ENCODE measurements at regions not wholly inside any gene's neighbourhood (a gene's known extent, or its start where the extent isn't known, plus 50 kb on each side); places are given as distances from the start of the nearest gene placed in this dataset.
"Not testable (repeated sequence)": the region's sequence is repeated elsewhere in the genome, so short reads cannot be mapped to it uniquely, and the experiment has no call there.

DNA sequence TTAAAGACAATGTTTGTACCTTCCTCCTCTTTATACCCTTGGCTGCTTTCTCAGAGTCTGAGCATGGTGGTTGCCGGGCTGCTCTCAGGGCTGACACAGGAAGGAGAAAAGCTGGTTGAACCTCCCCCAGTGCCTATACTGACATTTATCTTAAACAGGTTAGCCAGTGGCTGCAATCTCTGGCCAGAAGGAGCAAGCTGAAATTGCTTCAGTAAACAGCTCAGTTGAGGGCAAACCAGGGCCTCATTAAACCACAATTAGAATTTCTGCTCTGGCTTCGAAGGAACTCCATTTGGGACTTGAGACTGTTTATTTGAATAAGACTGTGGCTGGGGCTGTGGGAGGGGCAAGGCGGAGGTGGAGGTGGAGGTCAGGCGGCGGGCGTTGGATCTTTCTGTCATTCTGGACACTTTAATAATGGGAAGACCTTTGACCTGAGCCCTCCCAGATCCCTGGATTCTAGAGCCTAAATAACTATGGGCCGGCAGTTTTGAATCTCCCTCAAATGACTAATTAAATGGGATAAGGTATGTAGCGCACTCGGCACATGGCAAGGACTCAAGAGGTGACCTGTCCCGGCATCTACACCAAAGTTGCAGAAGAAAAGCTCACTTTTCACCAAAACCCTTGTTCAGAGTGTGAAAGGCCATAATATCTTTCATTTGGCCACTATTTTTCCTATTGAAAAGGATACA, 120.6 kb upstream of the MYCN start:
- in situ Hi-C loops (cut with HindIII; ENCODE audit: low pct_ligation_motif_present, low pct_unique_long_range_greater_than_20kb, low sequenced_read_pairs) = no loop called here
- no peak for DNase-seq

DNA sequence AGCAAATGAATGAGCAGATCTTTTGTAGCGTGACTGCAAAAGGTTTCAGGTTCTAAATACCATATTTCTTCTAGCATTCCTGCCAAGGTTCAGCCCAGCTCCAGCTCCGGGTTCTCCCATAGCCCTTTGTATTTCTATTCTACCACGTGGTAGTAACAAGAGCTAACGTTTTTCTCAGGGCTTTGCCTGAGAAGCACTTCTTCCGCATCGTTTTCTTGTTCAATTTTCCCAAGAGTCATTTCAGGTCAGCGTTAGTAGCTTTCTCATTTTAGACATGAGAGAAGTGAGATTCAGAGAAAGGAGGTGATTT, 120.1 kb upstream of the MYCN start:
- in situ Hi-C loops (cut with HindIII; ENCODE audit: low pct_ligation_motif_present, low pct_unique_long_range_greater_than_20kb, low sequenced_read_pairs) = no loop called here
- no peak for DNase-seq

GRCh38 chr2:15820927-15821326, 119.4 kb upstream of the MYCN start:
- in situ Hi-C loops (cut with HindIII; ENCODE audit: low pct_ligation_motif_present, low pct_unique_long_range_greater_than_20kb, low sequenced_read_pairs) = no loop called here
- DNase-seq = no peak

GRCh38 chr2:15822151-15823044, 118.0 kb upstream of the MYCN start:
- no peak for DNase-seq
- in situ Hi-C loops (cut with HindIII; ENCODE audit: low pct_ligation_motif_present, low pct_unique_long_range_greater_than_20kb, low sequenced_read_pairs) = no loop called here

DNA sequence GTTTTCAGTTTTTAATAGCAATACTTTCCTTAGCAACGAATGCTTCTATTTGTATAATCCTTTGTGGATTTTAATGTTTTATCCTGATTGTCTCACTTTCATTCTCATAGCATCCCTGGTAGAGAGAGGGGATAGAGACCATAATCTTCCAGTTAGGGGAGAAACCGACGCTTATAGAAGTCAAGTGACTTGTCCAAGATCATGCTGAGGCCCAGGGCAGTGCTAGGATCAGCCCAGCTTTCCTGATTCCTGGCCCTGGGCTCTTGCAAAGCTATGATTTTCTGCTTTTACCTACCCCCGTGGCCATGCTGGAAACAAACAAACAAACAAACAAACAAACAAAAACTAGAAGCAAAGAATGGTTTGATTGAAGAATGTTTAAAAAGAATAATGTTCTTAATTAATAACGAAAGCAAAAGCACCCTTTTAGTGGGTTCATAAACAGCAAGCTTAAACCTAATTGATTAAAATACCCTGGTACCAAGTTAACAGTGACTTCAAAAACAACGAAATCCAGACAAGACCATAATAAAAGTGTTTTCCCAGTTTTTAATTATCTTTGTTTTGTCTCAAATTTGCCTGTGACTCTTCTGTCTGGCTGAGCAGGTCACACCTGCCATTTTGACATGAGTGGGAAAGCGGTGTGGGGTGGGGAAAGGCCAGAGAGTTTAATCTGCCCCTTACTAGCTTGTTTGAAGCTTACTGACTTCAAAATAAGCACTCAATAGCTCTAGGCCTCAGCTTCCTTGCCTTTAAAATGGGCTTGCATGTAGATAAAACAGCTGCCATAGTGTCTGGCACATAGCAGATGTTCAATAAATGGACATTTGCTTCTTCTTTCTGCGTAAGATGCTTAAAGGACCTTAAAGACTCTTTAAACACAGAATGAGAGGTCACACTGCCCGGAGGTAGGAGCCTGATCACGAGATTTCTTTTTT, 116.6 kb upstream of the MYCN start:
- no peak for DNase-seq
- in situ Hi-C loops (cut with HindIII; ENCODE audit: low pct_ligation_motif_present, low pct_unique_long_range_greater_than_20kb, low sequenced_read_pairs) = no loop called here

DNA sequence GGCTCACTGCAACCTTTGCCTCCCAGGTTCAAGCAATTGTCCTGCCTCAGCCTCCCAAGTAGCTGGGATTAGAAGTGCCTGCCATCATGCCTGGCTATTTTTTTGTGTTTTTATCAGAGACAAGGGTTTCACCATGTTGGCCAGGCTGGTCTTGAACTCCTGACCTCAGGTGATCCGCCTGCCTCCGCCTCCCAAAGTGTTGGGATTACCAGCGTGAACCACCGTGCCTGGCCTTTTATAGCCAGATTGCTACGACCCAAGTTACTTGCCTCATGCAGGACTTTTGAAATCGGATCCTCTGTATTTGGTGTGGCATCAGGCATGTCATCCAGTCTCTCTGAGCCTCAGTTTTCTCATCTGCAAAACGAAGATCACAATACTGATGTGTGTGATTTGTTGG, 115.9 kb upstream of the MYCN start:
- DNase-seq; in situ Hi-C loops (cut with HindIII; ENCODE audit: low pct_ligation_motif_present, low pct_unique_long_range_greater_than_20kb, low sequenced_read_pairs): not testable (repeated sequence)

DNA sequence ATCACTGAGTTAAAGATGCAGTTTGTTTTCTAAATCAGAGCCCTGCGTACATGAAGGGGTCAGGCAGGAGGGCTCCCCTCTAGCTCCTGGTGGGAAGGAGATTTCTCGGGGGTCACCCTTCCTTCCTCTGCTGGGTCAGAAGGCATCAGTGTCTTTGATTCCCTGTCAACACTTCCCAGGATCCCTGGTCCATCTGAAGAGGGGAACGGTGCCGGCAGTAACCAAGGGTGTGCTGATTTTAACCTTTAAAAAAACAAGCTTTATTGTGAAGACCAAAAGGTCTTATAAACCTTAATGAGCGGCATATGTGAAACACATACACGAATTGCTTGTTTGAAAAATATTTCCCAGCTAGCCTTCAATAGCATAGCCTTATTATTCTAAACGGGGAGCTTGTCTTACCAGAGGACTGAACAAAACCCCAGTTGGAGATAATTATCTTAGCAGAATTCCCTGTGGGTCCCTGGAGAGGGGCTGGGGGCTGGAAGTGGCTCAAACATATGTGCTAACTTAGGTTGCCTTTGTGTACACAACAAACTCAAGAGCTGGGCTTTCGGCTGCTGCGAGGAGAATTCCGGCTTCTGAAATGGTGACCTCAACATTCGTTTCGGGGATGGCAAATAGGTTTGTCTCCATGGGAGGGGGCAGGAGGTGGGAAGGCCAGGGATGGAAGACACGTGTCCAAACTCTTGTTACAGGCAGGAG, 114.9 kb upstream of the MYCN start:
- DNase-seq = no peak
- in situ Hi-C loops (cut with HindIII; ENCODE audit: low pct_ligation_motif_present, low pct_unique_long_range_greater_than_20kb, low sequenced_read_pairs) = no loop called here

DNA sequence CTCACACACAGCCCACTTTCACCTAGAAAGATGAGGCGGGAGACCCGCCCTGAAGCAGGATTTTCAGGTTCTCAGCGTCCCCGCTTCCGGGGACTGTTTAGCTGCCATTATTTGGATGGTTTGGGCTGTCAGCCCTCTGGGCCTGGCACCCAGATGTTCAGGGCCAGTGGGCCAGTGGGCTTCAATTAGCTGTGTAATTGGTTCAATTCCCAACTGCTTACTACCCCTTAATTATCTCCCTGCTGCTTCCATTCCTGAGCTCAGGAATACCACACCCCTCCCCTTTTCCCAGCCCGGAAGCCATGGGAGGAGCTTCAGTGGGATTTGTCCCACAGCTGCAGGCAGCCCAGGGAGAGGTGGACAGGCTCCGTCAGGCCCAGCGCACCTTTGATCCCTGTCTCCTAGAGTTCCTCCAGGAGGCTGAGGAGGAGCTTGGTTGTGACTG, 114.1 kb upstream of the MYCN start:
- in situ Hi-C loops (cut with HindIII; ENCODE audit: low pct_ligation_motif_present, low pct_unique_long_range_greater_than_20kb, low sequenced_read_pairs) = no loop called here
- DNase-seq = no peak

- in situ Hi-C loops (cut with HindIII; ENCODE audit: low pct_ligation_motif_present, low pct_unique_long_range_greater_than_20kb, low sequenced_read_pairs) = no loop called here
- no peak for DNase-seq
Measured at GRCh38 chr2:15827001-15827400, 113.3 kb upstream of the MYCN start.

DNA sequence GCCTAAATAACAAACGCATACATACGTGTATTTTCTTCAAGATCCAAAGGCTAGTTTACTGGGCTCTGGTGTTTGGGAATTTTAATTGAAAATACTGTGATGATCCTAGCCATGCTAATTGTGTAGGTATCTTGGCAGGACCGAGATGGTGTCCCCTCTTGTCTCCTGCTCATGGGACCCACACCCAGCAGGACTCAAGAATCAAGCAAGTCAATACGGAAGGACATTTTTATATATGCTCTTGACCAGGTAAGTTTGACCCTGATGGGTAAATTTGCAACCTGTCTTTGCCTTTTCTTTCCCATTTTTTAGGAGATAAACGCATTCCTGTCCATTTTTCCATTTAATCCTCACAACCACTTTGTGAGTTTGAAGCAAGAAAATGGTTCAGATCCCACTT, 111.8 kb upstream of the MYCN start:
- in situ Hi-C loops (cut with HindIII; ENCODE audit: low pct_ligation_motif_present, low pct_unique_long_range_greater_than_20kb, low sequenced_read_pairs) = no loop called here
- no peak for DNase-seq

- DNase-seq = no peak
- in situ Hi-C loops (cut with HindIII; ENCODE audit: low pct_ligation_motif_present, low pct_unique_long_range_greater_than_20kb, low sequenced_read_pairs) = no loop called here
Measured at GRCh38 chr2:15829091-15829801, 111.1 kb upstream of the MYCN start.

DNA sequence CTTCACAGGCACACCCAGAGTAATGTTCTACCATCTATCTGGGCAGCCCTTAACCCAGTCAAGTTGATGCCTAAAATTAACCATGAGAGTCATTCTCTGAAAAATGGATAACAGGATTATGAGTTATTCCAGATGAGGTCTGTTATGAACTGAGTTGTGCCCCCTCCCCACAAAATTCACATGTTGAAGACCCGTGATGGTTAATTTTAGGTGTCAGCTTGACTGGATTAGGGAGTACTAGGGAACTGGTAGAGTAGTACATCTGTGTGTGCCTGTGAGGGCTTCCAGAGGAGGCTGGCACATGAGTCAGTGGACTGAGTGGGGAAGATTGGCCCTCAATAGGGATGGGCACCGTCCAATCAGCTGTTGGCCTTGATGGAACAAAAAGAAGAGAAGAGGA, 110.4 kb upstream of the MYCN start:
- in situ Hi-C loops (cut with HindIII; ENCODE audit: low pct_ligation_motif_present, low pct_unique_long_range_greater_than_20kb, low sequenced_read_pairs) = no loop called here
- no peak for DNase-seq

- in situ Hi-C loops (cut with HindIII; ENCODE audit: low pct_ligation_motif_present, low pct_unique_long_range_greater_than_20kb, low sequenced_read_pairs) = no loop called here
Measured at GRCh38 chr2:15830937-15831549, 109.3 kb upstream of the MYCN start.

GRCh38 chr2:15832030-15832709, 108.2 kb upstream of the MYCN start:
- DNase-seq = no peak
- in situ Hi-C loops (cut with HindIII; ENCODE audit: low pct_ligation_motif_present, low pct_unique_long_range_greater_than_20kb, low sequenced_read_pairs) = no loop called here

More at GRCh38 chr2:15830937-15831549, 109.3 kb upstream of the MYCN start:
- DNase-seq = no peak

- in situ Hi-C loops (cut with HindIII; ENCODE audit: low pct_ligation_motif_present, low pct_unique_long_range_greater_than_20kb, low sequenced_read_pairs) = no loop called here
- no peak for DNase-seq
Measured at GRCh38 chr2:15832849-15833680, 107.3 kb upstream of the MYCN start.

- DNase-seq = no peak
- in situ Hi-C loops (cut with HindIII; ENCODE audit: low pct_ligation_motif_present, low pct_unique_long_range_greater_than_20kb, low sequenced_read_pairs) = no loop called here
Measured at GRCh38 chr2:15833731-15834130, 106.6 kb upstream of the MYCN start.
